Transverse colon (tissue), 3 donors: ENCODE measurements at regions not wholly inside any gene's neighbourhood (a gene's known extent, or its start where the extent isn't known, plus 50 kb on each side); places are given as distances from the start of the nearest gene placed in this dataset.
"Not testable (repeated sequence)": the region's sequence is repeated elsewhere in the genome, so short reads cannot be mapped to it uniquely, and the experiment has no call there.

Experiments used
- CTCF ChIP-seq, 5 experiments: fragments of 200-600 bp in 3 of 5; fragments of 450-650 bp in 2 of 5; sonication (generic) in 3 of 5; IDR thresholded peaks; 1 replicate in 2 of 5; 2 replicates in 3 of 5; pipeline ENCODE4 v1.5.1; 2016 to 2017; ENCODE audit warnings: antibody characterized with exemption in 5 of 5, inconsistent platforms in 3 of 5, mild to moderate bottlenecking in 2 of 5, moderate library complexity in 1 of 5
- POLR2A ChIP-seq: fragments of 450-650 bp; IDR thresholded peaks from one replicate; pipeline ENCODE4 v1.6.1; 2016; ENCODE audit warnings: antibody characterized with exemption, mild to moderate bottlenecking, moderate library complexity

GRCh38 chr11:49702121-49702520 is 250.1 kb upstream of the OR4C13 start:
- TF ChIP-seq CTCF (IDR thresholded peaks at IDR 0.05); POLR2A: not testable (repeated sequence)
